ENCODE measurements at regions not wholly inside any gene's neighbourhood (a gene's known extent, or its start where the extent isn't known, plus 50 kb on each side); places are given as distances from the start of the nearest gene placed in this dataset.

- H3K4me3 ChIP-seq (ENCODE audit: low read depth, low read length), result no peak overlapping the region
- no peak for DNase-seq (ENCODE audit: low read depth)
- no peak for TF ChIP-seq CTCF (IDR thresholded peaks at IDR 0.05; ENCODE audit: insufficient read depth, low read depth, low read length, missing control alignments)
Observed at GRCh38 chr3:66659056-66659455, 158.2 kb upstream of the LRIG1 start.

- no peak for DNase-seq (ENCODE audit: low read depth)
- H3K4me3 ChIP-seq (ENCODE audit: low read depth, low read length), result no peak overlapping the region
- TF ChIP-seq CTCF (IDR thresholded peaks at IDR 0.05; ENCODE audit: insufficient read depth, low read depth, low read length, missing control alignments), result no peak
Observed at GRCh38 chr3:66661628-66662027, 160.8 kb upstream of the LRIG1 start.

- H3K4me3 ChIP-seq (ENCODE audit: low read depth, low read length), result no peak overlapping the region
- TF ChIP-seq CTCF (IDR thresholded peaks at IDR 0.05; ENCODE audit: insufficient read depth, low read depth, low read length, missing control alignments), result no peak
- no peak for DNase-seq (ENCODE audit: low read depth)
Observed at GRCh38 chr3:66662894-66663293, 162.1 kb upstream of the LRIG1 start.

- no peak for TF ChIP-seq CTCF (IDR thresholded peaks at IDR 0.05; ENCODE audit: insufficient read depth, low read depth, low read length, missing control alignments)
- no peak for DNase-seq (ENCODE audit: low read depth)
- no peak overlapping the region for H3K4me3 ChIP-seq (ENCODE audit: low read depth, low read length)
Observed at GRCh38 chr3:66665021-66665695, 164.3 kb upstream of the LRIG1 start.

- DNase-seq (ENCODE audit: low read depth), result no peak
- no peak overlapping the region for H3K4me3 ChIP-seq (ENCODE audit: low read depth, low read length)
- no peak for TF ChIP-seq CTCF (IDR thresholded peaks at IDR 0.05; ENCODE audit: insufficient read depth, low read depth, low read length, missing control alignments)
Observed at GRCh38 chr3:66666362-66666761, 165.5 kb upstream of the LRIG1 start.

GRCh38 chr3:66667263-66667662 lies 166.4 kb upstream of the LRIG1 start:
- no peak overlapping the region for H3K4me3 ChIP-seq (ENCODE audit: low read depth, low read length)
- DNase-seq (ENCODE audit: low read depth), result no peak
- no peak for TF ChIP-seq CTCF (IDR thresholded peaks at IDR 0.05; ENCODE audit: insufficient read depth, low read depth, low read length, missing control alignments)

GRCh38 chr3:66671291-66671690 lies 170.5 kb upstream of the LRIG1 start:
- DNase-seq (ENCODE audit: low read depth), result no peak
- TF ChIP-seq CTCF (IDR thresholded peaks at IDR 0.05; ENCODE audit: insufficient read depth, low read depth, low read length, missing control alignments), result no peak
- H3K4me3 ChIP-seq (ENCODE audit: low read depth, low read length), result no peak overlapping the region

Data from GM12865 (cell line).